Motor neuron (in vitro differentiated cells): ENCODE measurements at regions not wholly inside any gene's neighbourhood (a gene's known extent, or its start where the extent isn't known, plus 50 kb on each side); places are given as distances from the start of the nearest gene placed in this dataset.

ENCODE experiments used
- ATAC-seq, 8 experiments: fragments of 200-7000 bp; cut with Tn5 transposase; replicated peaks in 6 of 8; 2 replicates each; pipeline ENCODE4 v1.8.0; 2021; ENCODE audit warnings: mild to moderate bottlenecking in 8 of 8, moderate library complexity in 8 of 8
- H3K27ac ChIP-seq, 2 donors: fragments of 250-450 bp; sonication (Bioruptor Pico); 2 replicates each; pipeline ENCODE4 v1.9.0; 2021; ENCODE audit warnings: antibody characterized with exemption in 2 of 2, mild to moderate bottlenecking in 2 of 2, moderate library complexity in 1 of 2
- H3K4me1 ChIP-seq, 2 donors: fragments of 250-450 bp; sonication (Bioruptor Pico); replicated peaks in 1 of 2; 2 replicates each; pipeline ENCODE4 v1.6.1; 2021; ENCODE audit warnings: antibody characterized with exemption in 2 of 2, mild to moderate bottlenecking in 2 of 2, moderate library complexity in 1 of 2
- H3K4me3 ChIP-seq, 5 donors: fragments of 250-450 bp; sonication (Bioruptor Pico); 2 replicates each; pipeline ENCODE4 v1.9.0; 2021; ENCODE audit warnings: antibody characterized with exemption in 5 of 5, mild to moderate bottlenecking in 5 of 5, moderate library complexity in 4 of 5
- WGBS, 10 experiments: fragments of 450-650 bp; shearing (Covaris generic); methylation state at CpG; one replicate each; pipeline ENCODE4 v1.0.0; 2022; 5-methylcytosine and 5-hydroxymethylcytosine counted together
- in situ Hi-C, 9 experiments: fragments of 400-800 bp; cut with MboI; loops; one replicate each; pipeline ENCODE4 v1.15.0; 2021; ENCODE audit warnings: low sequenced_read_pairs in 9 of 9, low pct_unique_long_range_greater_than_20kb in 2 of 9; ENCODE audit not compliant: unreplicated experiment in 9 of 9

DNA sequence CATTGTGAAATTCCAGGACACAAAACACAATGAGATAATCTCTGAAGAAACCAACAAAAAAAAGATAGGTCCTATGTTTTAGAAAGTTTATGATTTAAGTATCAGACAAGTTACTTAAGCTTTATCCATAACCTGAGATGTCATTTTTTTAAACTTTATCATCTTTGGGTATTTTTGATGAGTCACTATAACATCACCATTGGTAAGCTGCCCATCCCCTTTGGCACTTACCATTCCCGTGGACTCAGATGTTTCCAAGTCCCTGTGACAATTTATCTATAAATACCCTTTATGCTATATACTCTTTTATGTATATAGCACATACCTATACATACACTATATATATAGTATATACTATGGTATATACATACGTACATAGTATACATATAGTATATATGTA lies 198.9 kb upstream of the GEMIN8 start:
- 0 to 100% (median 43%) methylated on average over 1 to 2 of the region's 2 CpGs; no CpG with 5 or more reads in 4 of the 10 experiments for WGBS, 10 experiments
- H3K27ac ChIP-seq: no peak overlapping the region
- no peaks in the 10 kb centered on the region for H3K4me1 ChIP-seq
- no peak overlapping the region for H3K4me3 ChIP-seq
- ATAC-seq: no peak
- in situ Hi-C loops: no loop called here

DNA sequence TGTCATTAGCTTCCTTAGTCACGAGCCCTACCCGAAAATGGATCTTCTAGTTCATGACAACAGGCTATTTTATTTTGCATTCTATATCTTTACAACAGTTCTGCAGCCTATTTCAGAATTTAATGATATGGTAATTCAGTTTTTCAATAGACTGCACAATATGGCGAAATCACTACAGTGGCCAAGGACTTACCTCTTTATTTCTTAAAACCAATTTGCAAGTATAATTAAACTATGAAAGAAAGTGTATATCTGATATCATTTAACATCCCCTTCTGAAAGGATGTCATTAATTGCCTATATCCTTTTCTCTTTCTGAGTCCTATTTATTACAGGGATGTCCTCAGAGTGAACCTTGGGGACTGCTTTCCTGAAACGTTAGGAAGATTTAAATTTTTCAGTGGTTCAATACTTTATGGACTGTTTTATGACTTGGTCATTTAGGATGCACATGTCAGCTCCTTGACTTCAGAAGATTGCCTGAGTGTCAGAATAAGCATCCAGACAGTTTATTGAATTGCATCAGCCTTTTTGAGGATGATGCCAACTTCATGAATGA lies 190.8 kb upstream of the GEMIN8 start:
- WGBS, 10 experiments: 0 to 79% (median 15%) methylated on average over 1 to 4 of the region's 4 CpGs; no CpG with 5 or more reads in 4 of the 10 experiments

DNA sequence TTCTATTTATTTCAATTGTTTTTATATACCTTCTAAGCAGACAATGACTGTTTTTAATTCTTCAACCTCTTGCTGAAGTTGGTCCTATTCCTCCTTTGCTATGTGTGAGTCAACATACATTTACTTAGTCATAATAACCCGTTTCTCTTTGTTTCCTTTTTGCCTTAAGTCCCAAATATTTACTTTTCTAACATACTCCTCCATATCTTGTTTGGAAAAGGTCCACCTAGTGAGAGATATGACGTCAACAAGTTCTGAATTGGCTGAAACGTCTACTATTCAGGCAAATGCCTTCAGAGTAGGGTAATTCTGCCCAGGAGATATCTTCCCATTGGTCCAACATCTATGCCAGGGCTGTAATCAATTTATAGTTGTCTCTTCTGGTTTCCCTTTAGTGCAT lies 179.3 kb upstream of the GEMIN8 start:
- H3K4me1 ChIP-seq: no peaks in the 10 kb centered on the region
- no peak for ATAC-seq
- in situ Hi-C loops: no loop called here
- no peak overlapping the region for H3K4me3 ChIP-seq
- no peak overlapping the region for H3K27ac ChIP-seq
- 0 to 68% (median 21%) methylated on average over 1 to 3 of the region's 3 CpGs; no CpG with 5 or more reads in 4 of the 10 experiments for WGBS, 10 experiments

More for the DNA sequence above, 190.8 kb upstream of the GEMIN8 start:
- H3K27ac ChIP-seq: no peak overlapping the region
- H3K4me1 ChIP-seq: peaks cover 0 to 15% of the 10 kb centered on the region in 2 donors
- in situ Hi-C loops: no loop called here
- ATAC-seq: peak in 6 of 8 experiments; percentile 13 to 94 (median 26)
- no peak overlapping the region for H3K4me3 ChIP-seq

GRCh38 chrX:14194711-14195110 lies 165.0 kb upstream of the GEMIN8 start:
- 20 to 86% (median 63%) methylated on average over 1 of the region's 1 CpG; no CpG with 5 or more reads in 6 of the 10 experiments for WGBS, 10 experiments
- in situ Hi-C loops: no loop called here

GRCh38 chrX:14193547-14193946 lies 163.9 kb upstream of the GEMIN8 start:
- H3K4me3 ChIP-seq: no peak overlapping the region
- 0 to 40% (median 33%) methylated on average over 1 of the region's 1 CpG; no CpG with 5 or more reads in 6 of the 10 experiments for WGBS, 10 experiments
- in situ Hi-C loops: no loop called here
- H3K4me1 ChIP-seq: peaks cover 0 to 4% of the 10 kb centered on the region in 2 donors
- peak in 2 of 8 experiments; percentile 38 to 62 for ATAC-seq
- no peak overlapping the region for H3K27ac ChIP-seq

More at GRCh38 chrX:14194711-14195110, 165.0 kb upstream of the GEMIN8 start:
- no peak overlapping the region for H3K4me3 ChIP-seq
- H3K27ac ChIP-seq: no peak overlapping the region
- H3K4me1 ChIP-seq: peaks cover 0 to 4% of the 10 kb centered on the region in 2 donors
- ATAC-seq: peak in 5 of 8 experiments; percentile 30 to 65 (median 53)

- Histone ChIP-seq H3K4me1 (no peaks in the 10 kb centered on the region), H3K4me3 (no peak overlapping the region), H3K27ac (no peak overlapping the region)
- peak in 1 of 8 experiments; percentile 64 for ATAC-seq
- WGBS, 10 experiments: 0 to 100% methylated on average over 1 of the region's 1 CpG; no CpG with 5 or more reads in 8 of the 10 experiments
- in situ Hi-C loops: no loop called here
Observed at GRCh38 chrX:14173873-14174272, 144.2 kb upstream of the GEMIN8 start.

DNA sequence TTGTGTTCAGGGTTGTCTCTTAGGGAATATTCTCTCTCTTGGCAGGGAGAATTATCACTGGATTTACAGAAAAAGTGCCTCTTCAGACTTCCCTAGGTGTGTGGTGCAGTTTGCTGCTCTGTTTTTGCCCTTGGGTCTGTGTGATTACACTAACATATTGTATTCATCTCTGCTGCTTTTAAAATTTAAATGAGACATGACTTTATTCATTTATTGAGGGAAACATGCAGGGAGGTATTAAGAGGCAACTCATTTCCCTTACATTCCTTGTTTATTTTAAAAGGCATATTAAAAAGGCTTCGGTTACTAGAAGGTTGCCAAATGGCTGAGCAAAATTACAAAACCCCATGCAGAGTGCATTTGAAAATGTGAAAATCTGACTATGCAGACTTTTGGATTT lies 135.1 kb upstream of the GEMIN8 start:
- no peak overlapping the region for H3K27ac ChIP-seq
- H3K4me1 ChIP-seq: no peaks in the 10 kb centered on the region
- peak in 3 of 8 experiments; percentile 59 to 69 (median 65) for ATAC-seq
- H3K4me3 ChIP-seq: no peak overlapping the region
- WGBS, 10 experiments: 0 to 44% (median 0%) methylated on average over 1 of the region's 1 CpG; no CpG with 5 or more reads in 6 of the 10 experiments
- in situ Hi-C loops: no loop called here

- 0 to 40% (median 17%) methylated on average over 1 to 4 of the region's 4 CpGs; no CpG with 5 or more reads in 5 of the 10 experiments for WGBS, 10 experiments
- Histone ChIP-seq H3K4me3 (no peak overlapping the region), H3K27ac (no peak overlapping the region), H3K4me1 (peaks cover 3 to 28% of the 10 kb centered on the region in 2 donors)
- ATAC-seq: peak in 5 of 8 experiments; percentile 30 to 71 (median 42)
- in situ Hi-C loops: no loop called here
Observed at GRCh38 chrX:14125462-14125861, 95.8 kb upstream of the GEMIN8 start.

- Histone ChIP-seq H3K4me1 (peaks cover 3 to 28% of the 10 kb centered on the region in 2 donors), H3K4me3 (no peak overlapping the region), H3K27ac (no peak overlapping the region)
- in situ Hi-C loops: no loop called here
- ATAC-seq: peak in 1 of 8 experiments; percentile 39
- WGBS, 10 experiments: 14 to 80% (median 26%) methylated on average over 1 to 5 of the region's 5 CpGs; no CpG with 5 or more reads in 3 of the 10 experiments
Observed at GRCh38 chrX:14124562-14124961, 94.9 kb upstream of the GEMIN8 start.

- no peaks in the 10 kb centered on the region for H3K4me1 ChIP-seq
- in situ Hi-C loops: loop anchor here in 1 of 9 experiments (10.0 kb wide), 1 partner anchor 429 kb away; the partner anchor contains the start of gene GLRA2
- H3K27ac ChIP-seq: no peak overlapping the region
- peak; percentile 33 to 75 (median 62) for ATAC-seq
- WGBS, 10 experiments: 0 to 55% (median 28%) methylated on average over 3 to 10 of the region's 13 CpGs; no CpG with 5 or more reads in 3 of the 10 experiments
- H3K4me3 ChIP-seq: no peak overlapping the region
Observed at GRCh38 chrX:14095702-14096101, 66.0 kb upstream of the GEMIN8 start.

DNA sequence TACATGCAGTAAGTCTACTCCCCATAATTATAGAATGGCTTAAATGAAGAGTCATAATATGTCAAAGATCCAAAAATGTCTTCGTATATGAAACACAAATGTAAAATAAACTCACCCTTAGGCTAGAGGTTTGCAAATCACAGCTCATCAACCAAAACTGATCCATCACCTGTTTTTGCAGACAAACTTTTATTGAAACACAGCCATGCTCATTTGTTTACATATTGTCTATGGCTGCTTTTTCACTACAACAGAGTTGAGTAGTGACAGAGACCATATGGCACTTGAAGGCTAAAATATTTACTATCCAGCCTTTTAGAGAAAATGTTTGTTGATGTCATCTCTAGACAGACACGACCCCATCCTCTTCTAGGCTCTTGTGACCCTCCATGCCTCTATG lies 64.5 kb upstream of the GEMIN8 start:
- Histone ChIP-seq H3K4me3 (no peak overlapping the region), H3K27ac (no peak overlapping the region), H3K4me1 (no peaks in the 10 kb centered on the region)
- 20 to 100% (median 75%) methylated on average over 1 to 2 of the region's 2 CpGs; no CpG with 5 or more reads in 4 of the 10 experiments for WGBS, 10 experiments
- in situ Hi-C loops: loop anchor here in 1 of 9 experiments (10.0 kb wide), 1 partner anchor 431 kb away; the partner anchor contains the start of gene GLRA2
- ATAC-seq: no peak

DNA sequence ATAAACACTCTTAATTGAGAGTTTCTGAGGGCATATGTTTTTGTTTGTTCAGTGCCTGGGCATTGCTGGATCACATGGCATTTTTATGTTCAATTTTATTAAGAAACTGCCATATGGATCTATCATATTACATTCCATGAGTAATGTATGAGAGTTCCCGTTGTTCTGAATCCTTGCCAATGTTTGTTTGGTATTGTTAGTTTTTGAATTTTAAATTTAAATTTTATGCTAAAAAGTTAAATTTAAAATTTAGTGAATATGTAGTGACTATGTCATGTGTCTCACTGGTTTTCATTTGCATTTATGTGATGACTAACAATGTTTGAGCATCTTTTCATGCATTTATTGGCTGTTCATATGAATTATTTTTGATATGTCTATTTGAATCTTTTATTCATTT lies 54.8 kb upstream of the GEMIN8 start:
- 0 to 100% (median 40%) methylated on average over 1 of the region's 1 CpG; no CpG with 5 or more reads in 4 of the 10 experiments for WGBS, 10 experiments
- in situ Hi-C loops: no loop called here

GRCh38 chrX:14083783-14084182 lies 54.1 kb upstream of the GEMIN8 start:
- in situ Hi-C loops: no loop called here
- ATAC-seq: no peak
- H3K4me1 ChIP-seq: no peaks in the 10 kb centered on the region
- H3K4me3 ChIP-seq: no peak overlapping the region
- no peak overlapping the region for H3K27ac ChIP-seq

More for the DNA sequence above, 54.8 kb upstream of the GEMIN8 start:
- no peak overlapping the region for H3K4me3 ChIP-seq
- H3K4me1 ChIP-seq: no peaks in the 10 kb centered on the region
- no peak overlapping the region for H3K27ac ChIP-seq
- ATAC-seq: no peak
